OCI-LY7 (cell line): ENCODE measurements at regions not wholly inside any gene's neighbourhood (a gene's known extent, or its start where the extent isn't known, plus 50 kb on each side); places are given as distances from the start of the nearest gene placed in this dataset.

ENCODE experiments used
- BruUV-seq: library from RNA; stranded (reverse); fragments of 400-500 nt; replicated peaks from 2 replicates; lab custom pipeline; 2021; lab: Mats Ljungman, UMichigan
- CTCF ChIA-PET: fragments of 300-600 bp; sonication (Branson Sonifier 250); formaldehyde crosslinking; loops from one replicate; lab custom pipeline; 2022; ENCODE audit warnings: antibody characterized with exemption; ENCODE audit not compliant: unreplicated experiment; lab: Charles Lee
- POLR2A ChIA-PET: fragments of 300-600 bp; sonication (Branson Sonifier 250); formaldehyde crosslinking; loops from one replicate; lab custom pipeline; 2022; ENCODE audit warnings: antibody characterized with exemption; lab: Charles Lee
- DNase-seq: peaks from one replicate; pipeline ENCODE4 v3.0.0-alpha.2; 2015; ENCODE audit warnings: low spot score
- H2AFZ ChIP-seq: fragments of 200-600 bp; sonication (generic), shearing (Covaris generic); 2 replicates; pipeline ENCODE4 v1.6.1; 2014; ENCODE audit warnings: mild to moderate bottlenecking, antibody characterized with exemption, low read length, moderate library complexity
- H3K27ac ChIP-seq: fragments of 200-600 bp; sonication (generic); 2 replicates; pipeline ENCODE4 v1.5.1; 2014; ENCODE audit warnings: mixed run types, low read depth, mild to moderate bottlenecking, moderate library complexity, low read length, inconsistent platforms; ENCODE audit not compliant: poor library complexity, severe bottlenecking
- H3K36me3 ChIP-seq: fragments of 200-600 bp; sonication (generic); 2 replicates; pipeline ENCODE4 v1.6.1; 2014; ENCODE audit warnings: mild to moderate bottlenecking, antibody characterized with exemption, low read length, moderate library complexity, mixed read lengths; ENCODE audit not compliant: insufficient read depth
- H3K4me1 ChIP-seq: fragments of 200-600 bp; sonication (generic); 2 replicates; pipeline ENCODE4 v1.5.1; 2014; ENCODE audit warnings: mild to moderate bottlenecking, low read length; ENCODE audit not compliant: insufficient read depth, poor library complexity, severe bottlenecking
- H3K4me2 ChIP-seq: fragments of 200-600 bp; sonication (generic); 2 replicates; pipeline ENCODE4 v1.6.1; 2014; ENCODE audit warnings: mild to moderate bottlenecking, low read length
- H3K4me3 ChIP-seq: fragments of 200-600 bp; sonication (generic); 2 replicates; pipeline ENCODE4 v1.5.1; 2014; ENCODE audit warnings: mild to moderate bottlenecking, low read depth, low read length; ENCODE audit not compliant: poor library complexity, severe bottlenecking
- H3K79me2 ChIP-seq: fragments of 200-600 bp; sonication (generic); 2 replicates; pipeline ENCODE4 v1.6.1; 2016; ENCODE audit warnings: low read depth, mild to moderate bottlenecking, low read length, moderate library complexity, mixed read lengths; ENCODE audit not compliant: insufficient read depth
- H3K9me2 ChIP-seq: fragments of 200-600 bp; sonication (generic); 2 replicates; pipeline ENCODE4 v1.6.1; 2016; ENCODE audit warnings: mild to moderate bottlenecking, low read length, mixed read lengths; ENCODE audit not compliant: insufficient read depth
- H3K9me3 ChIP-seq: fragments of 200-600 bp; sonication (generic); 2 replicates; pipeline ENCODE4 v1.6.1; 2014; ENCODE audit warnings: mild to moderate bottlenecking, mixed run types, low read length, mixed read lengths
- H4K20me1 ChIP-seq: fragments of 200-600 bp; sonication (generic); 2 replicates; pipeline ENCODE4 v1.6.1; 2014; ENCODE audit warnings: mild to moderate bottlenecking, antibody characterized with exemption, low read length, moderate library complexity, mixed read lengths; ENCODE audit not compliant: insufficient read depth
- EZH2phosphoT487 ChIP-seq: fragments of 200-600 bp; sonication (generic); IDR thresholded peaks from 2 replicates; pipeline ENCODE4 v1.6.1; 2018; ENCODE audit warnings: low read depth, borderline replicate concordance, mild to moderate bottlenecking, mixed run types, antibody characterized with exemption, low read length, moderate library complexity, mixed read lengths
- intact Hi-C: fragments of 100-400 bp; cut with micrococcal nuclease; formaldehyde crosslinking; loops from one replicate; pipeline ENCODE4 v1.10.0; 2022; ENCODE audit not compliant: unreplicated experiment
- TF ChIP-seq, protein P1 (sequence below): fragments of 200-600 bp; sonication (generic); conservative IDR thresholded peaks from 2 replicates; pipeline ENCODE4 v1.5.1; 2014; ENCODE audit warnings: mild to moderate bottlenecking, antibody characterized with exemption, low read length, moderate library complexity, mixed read lengths

DNA sequence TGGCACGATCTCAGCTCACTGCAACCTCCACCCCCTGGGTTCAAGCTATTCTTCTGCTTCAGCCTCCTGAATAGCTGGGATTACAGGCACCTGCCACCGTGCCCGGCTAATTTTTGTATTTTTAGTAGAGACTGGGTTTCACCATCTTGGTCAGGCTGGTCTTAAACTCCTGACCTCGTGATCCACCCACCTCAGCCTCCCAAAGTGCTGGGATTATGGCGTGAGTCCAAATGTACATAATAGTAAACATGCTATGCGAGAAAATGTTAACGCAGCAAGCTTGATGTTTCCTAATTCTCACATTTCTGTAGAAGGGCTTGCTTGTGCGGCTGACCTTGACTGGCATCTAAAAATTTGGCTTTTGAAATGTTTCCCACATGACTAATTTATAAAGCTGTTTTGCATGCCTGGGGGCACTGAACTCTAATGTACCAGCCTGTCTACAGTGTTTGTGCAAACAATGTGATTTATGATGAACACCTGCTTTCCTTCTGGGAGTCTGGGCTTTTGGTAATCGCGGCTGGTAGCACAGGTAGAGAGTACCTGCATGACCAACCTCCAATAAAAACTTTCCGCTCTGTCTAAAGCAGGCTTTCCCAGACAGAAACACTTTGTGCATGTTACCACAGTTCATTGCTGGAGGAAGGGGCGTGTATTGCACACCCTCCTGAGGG lies 216.8 kb downstream of the IL15 start:
- H3K27ac ChIP-seq = no peak overlapping the region
- no peak overlapping the region for H3K4me3 ChIP-seq
- H2AFZ ChIP-seq = no peak overlapping the region
- no peaks in the 10 kb centered on the region for H3K79me2 ChIP-seq
- intact Hi-C loops = no loop called here
- H4K20me1 ChIP-seq = no peaks in the 10 kb centered on the region
- H3K4me2 ChIP-seq = no peak overlapping the region
- H3K36me3 ChIP-seq = no peaks in the 10 kb centered on the region
- BruUV-seq = no TSS peak
- ChIA-PET CTCF (no interaction called here), POLR2A (interaction anchor here (1.6 kb wide), 1 partner anchor 9 kb away, joined by 3 read pairs; no protein-coding TSS in a partner anchor)
- TF ChIP-seq EZH2phosphoT487 = no peak
- TF ChIP-seq, protein P1, sequence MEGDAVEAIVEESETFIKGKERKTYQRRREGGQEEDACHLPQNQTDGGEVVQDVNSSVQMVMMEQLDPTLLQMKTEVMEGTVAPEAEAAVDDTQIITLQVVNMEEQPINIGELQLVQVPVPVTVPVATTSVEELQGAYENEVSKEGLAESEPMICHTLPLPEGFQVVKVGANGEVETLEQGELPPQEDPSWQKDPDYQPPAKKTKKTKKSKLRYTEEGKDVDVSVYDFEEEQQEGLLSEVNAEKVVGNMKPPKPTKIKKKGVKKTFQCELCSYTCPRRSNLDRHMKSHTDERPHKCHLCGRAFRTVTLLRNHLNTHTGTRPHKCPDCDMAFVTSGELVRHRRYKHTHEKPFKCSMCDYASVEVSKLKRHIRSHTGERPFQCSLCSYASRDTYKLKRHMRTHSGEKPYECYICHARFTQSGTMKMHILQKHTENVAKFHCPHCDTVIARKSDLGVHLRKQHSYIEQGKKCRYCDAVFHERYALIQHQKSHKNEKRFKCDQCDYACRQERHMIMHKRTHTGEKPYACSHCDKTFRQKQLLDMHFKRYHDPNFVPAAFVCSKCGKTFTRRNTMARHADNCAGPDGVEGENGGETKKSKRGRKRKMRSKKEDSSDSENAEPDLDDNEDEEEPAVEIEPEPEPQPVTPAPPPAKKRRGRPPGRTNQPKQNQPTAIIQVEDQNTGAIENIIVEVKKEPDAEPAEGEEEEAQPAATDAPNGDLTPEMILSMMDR = no peak
- no peak for DNase-seq
- no peaks in the 10 kb centered on the region for H3K9me2 ChIP-seq
- H3K9me3 ChIP-seq = no peaks in the 10 kb centered on the region
- H3K4me1 ChIP-seq = no peaks in the 10 kb centered on the region

- ChIA-PET POLR2A (no interaction called here), CTCF (no interaction called here)
- no peaks in the 10 kb centered on the region for H3K9me2 ChIP-seq
- H3K79me2 ChIP-seq = no peaks in the 10 kb centered on the region
- H3K9me3 ChIP-seq = no peaks in the 10 kb centered on the region
- H3K4me3 ChIP-seq = no peak overlapping the region
- H3K27ac ChIP-seq = no peak overlapping the region
- intact Hi-C loops = no loop called here
- H4K20me1 ChIP-seq = no peaks in the 10 kb centered on the region
- H2AFZ ChIP-seq = no peak overlapping the region
- DNase-seq = no peak
- H3K36me3 ChIP-seq = no peaks in the 10 kb centered on the region
- no peaks in the 10 kb centered on the region for H3K4me1 ChIP-seq
- no peak overlapping the region for H3K4me2 ChIP-seq
- BruUV-seq = no TSS peak
- TF ChIP-seq, protein P1 = no peak
- no peak for TF ChIP-seq EZH2phosphoT487
Observed at GRCh38 chr4:141858437-141858836, 222.1 kb downstream of the IL15 start.

DNA sequence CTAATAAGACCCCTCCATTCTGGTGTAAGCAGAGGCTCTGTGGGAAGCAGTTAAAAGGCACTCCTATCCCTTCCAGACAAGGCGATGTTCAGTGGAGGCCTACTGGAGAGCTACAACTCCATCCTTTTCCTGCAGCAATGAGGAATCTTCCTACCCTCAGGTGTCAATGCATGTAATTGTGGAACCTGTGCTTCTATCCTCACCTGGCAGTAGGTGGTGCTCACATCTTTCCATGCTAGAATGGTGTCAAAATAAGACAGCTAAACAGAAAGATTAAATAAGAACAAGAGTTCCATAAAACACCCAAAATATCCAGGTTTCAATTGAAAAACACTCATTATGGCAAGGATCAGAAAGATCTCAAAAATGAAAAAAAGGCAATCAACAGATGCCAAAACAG lies 224.6 kb downstream of the IL15 start:
- no peak for DNase-seq
- TF ChIP-seq, protein P1 = no peak
- no peak for TF ChIP-seq EZH2phosphoT487
- Histone ChIP-seq H3K4me3 (no peak overlapping the region), H3K9me2 (no peaks in the 10 kb centered on the region), H3K36me3 (no peaks in the 10 kb centered on the region), H3K9me3 (no peaks in the 10 kb centered on the region), H3K79me2 (no peaks in the 10 kb centered on the region), H4K20me1 (no peaks in the 10 kb centered on the region), H3K27ac (no peak overlapping the region), H3K4me1 (no peaks in the 10 kb centered on the region), H2AFZ (no peak overlapping the region), H3K4me2 (no peak overlapping the region)
- BruUV-seq = no TSS peak
- intact Hi-C loops = no loop called here
- POLR2A ChIA-PET = no interaction called here
- CTCF ChIA-PET = no interaction called here
